ACC112 (cell line): ENCODE measurements at regions not wholly inside any gene's neighbourhood (a gene's known extent, or its start where the extent isn't known, plus 50 kb on each side); places are given as distances from the start of the nearest gene placed in this dataset.

Experiments
- H2AFZ ChIP-seq: fragments of 200-600 bp; sonication (generic); one replicate; pipeline ENCODE4 v1.6.0; 2017; ENCODE audit warnings: antibody characterized with exemption, low read length; ENCODE audit not compliant: unreplicated experiment
- H3K27ac ChIP-seq: fragments of 200-600 bp; sonication (generic); 2 replicates; pipeline ENCODE4 v1.5.1; 2014; ENCODE audit warnings: low read depth, mild to moderate bottlenecking, antibody characterized with exemption, low read length, moderate library complexity
- H3K27me3 ChIP-seq: fragments of 200-600 bp; sonication (generic); 2 replicates; pipeline ENCODE4 v1.6.1; 2014; ENCODE audit warnings: mild to moderate bottlenecking, antibody characterized with exemption, low read length, moderate library complexity, mixed read lengths; ENCODE audit not compliant: insufficient read depth
- H3K36me3 ChIP-seq: fragments of 200-600 bp; sonication (generic); 2 replicates; pipeline ENCODE4 v1.6.1; 2016; ENCODE audit warnings: mild to moderate bottlenecking, antibody characterized with exemption, low read length, moderate library complexity, mixed read lengths; ENCODE audit not compliant: insufficient read depth
- H3K4me1 ChIP-seq: fragments of 200-600 bp; sonication (generic); one replicate; pipeline ENCODE4 v1.6.1; 2016; ENCODE audit warnings: low read length, mixed read lengths; ENCODE audit not compliant: insufficient read depth, unreplicated experiment, control insufficient read depth
- H3K4me3 ChIP-seq: fragments of 200-600 bp; sonication (generic); 2 replicates; pipeline ENCODE4 v1.5.1; 2014; ENCODE audit warnings: mild to moderate bottlenecking, low read depth, low read length
- H3K79me2 ChIP-seq: fragments of 200-600 bp; sonication (generic); one replicate; pipeline ENCODE4 v1.6.0; 2016; ENCODE audit warnings: low read length; ENCODE audit not compliant: control insufficient read depth, unreplicated experiment, insufficient read depth

DNA sequence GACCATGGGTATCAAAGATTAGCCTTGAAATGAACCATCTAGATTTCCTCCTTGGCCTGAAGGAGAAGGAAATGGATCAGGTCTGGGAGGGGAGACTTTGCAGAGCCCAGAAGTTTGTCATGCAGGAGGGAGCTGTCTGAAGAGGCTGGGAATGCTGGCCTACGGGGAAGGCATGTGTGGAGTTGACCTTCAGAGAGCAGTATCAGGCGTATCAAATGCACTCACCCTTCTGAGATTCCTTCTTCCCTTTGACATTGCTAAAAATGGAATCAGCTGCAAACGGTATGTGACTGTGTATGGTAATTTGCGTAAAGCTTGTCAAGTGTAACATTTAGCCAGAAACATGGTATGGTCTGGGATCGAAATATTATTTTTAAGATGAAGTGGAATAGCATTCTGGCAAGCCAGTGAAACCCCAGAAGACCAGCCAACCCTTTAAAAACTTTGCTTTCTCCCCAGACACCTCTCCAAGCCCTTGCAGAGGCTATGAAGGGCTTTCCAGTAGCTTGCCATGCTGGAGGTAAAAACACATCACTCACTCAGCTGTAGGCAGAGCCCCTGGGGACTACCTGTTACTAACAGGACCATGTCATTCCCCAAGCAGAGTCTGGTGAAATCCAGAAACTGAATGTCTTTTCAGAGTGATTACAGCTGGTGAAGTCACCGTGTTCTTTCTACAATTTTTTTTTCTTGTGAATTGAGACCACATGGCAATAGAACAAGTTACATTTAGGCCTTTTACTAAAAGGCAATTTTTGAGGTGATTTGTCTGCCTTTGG lies 174.7 kb upstream of the SLC24A5 start:
- Histone ChIP-seq H3K4me1 (no peaks in the 10 kb centered on the region), H3K27me3 (peaks cover 5% of the 10 kb centered on the region; the same call in 1 of the 2 replicates), H3K36me3 (no peaks in the 10 kb centered on the region), H3K27ac (no peak overlapping the region), H2AFZ (no peak overlapping the region), H3K4me3 (no peak overlapping the region), H3K79me2 (no peaks in the 10 kb centered on the region)

DNA sequence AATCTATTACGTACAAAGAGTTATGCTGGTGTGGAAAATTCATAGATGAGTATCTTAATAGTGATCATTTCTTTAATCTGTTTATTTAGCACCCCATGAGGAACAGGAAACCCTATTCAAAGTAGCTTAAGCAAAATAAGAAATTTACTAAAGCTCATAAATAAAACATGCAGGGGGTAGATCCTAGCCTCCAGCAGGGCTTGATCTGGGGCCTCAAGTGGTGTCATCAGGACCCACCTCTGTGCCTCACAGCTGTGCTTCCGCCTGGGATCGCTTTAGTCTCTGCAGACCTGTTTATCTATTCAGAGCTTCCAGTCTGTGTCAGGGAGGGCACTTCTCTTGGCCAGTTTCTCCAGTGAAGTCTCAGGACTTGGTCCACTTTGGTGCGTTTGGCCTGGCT lies 171.0 kb upstream of the SLC24A5 start:
- peaks cover 1% of the 10 kb centered on the region; the same call in 1 of the 2 replicates for H3K27me3 ChIP-seq
- H3K79me2 ChIP-seq: no peaks in the 10 kb centered on the region
- H3K36me3 ChIP-seq: no peaks in the 10 kb centered on the region
- no peak overlapping the region for H2AFZ ChIP-seq
- no peaks in the 10 kb centered on the region for H3K4me1 ChIP-seq
- H3K27ac ChIP-seq: no peak overlapping the region
- H3K4me3 ChIP-seq: no peak overlapping the region

DNA sequence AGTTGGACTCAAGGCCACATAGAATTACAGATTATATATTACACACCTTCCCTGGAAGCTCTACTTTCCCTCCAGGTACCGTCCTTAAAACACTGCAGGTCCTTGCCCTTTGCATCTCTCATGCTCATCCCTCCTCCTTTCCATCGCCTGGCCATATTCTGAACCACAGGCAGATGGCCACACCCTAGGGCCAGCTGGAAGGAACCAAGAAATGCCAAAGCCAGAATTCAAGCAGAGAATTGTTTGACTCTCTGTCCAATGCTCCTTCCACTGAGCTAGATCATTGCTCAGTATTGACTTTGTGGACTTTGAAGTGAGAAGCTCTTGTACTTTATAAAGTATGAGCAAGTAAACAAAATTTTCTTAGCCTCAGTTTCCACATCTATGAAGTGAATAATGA lies 170.3 kb upstream of the SLC24A5 start:
- Histone ChIP-seq H3K27me3 (no peaks in the 10 kb centered on the region), H3K4me1 (no peaks in the 10 kb centered on the region), H2AFZ (no peak overlapping the region), H3K36me3 (no peaks in the 10 kb centered on the region), H3K4me3 (no peak overlapping the region), H3K27ac (no peak overlapping the region), H3K79me2 (no peaks in the 10 kb centered on the region)

GRCh38 chr15:47951781-47952180 lies 169.0 kb upstream of the SLC24A5 start:
- Histone ChIP-seq H3K79me2 (no peaks in the 10 kb centered on the region), H3K27me3 (no peaks in the 10 kb centered on the region), H3K36me3 (no peaks in the 10 kb centered on the region), H3K4me1 (no peaks in the 10 kb centered on the region), H3K4me3 (no peak overlapping the region), H2AFZ (no peak overlapping the region), H3K27ac (no peak overlapping the region)

GRCh38 chr15:47954196-47954595 lies 166.6 kb upstream of the SLC24A5 start:
- Histone ChIP-seq H3K27me3 (no peaks in the 10 kb centered on the region), H3K27ac (no peak overlapping the region), H3K4me3 (no peak overlapping the region), H2AFZ (no peak overlapping the region), H3K4me1 (no peaks in the 10 kb centered on the region), H3K36me3 (no peaks in the 10 kb centered on the region), H3K79me2 (no peaks in the 10 kb centered on the region)

DNA sequence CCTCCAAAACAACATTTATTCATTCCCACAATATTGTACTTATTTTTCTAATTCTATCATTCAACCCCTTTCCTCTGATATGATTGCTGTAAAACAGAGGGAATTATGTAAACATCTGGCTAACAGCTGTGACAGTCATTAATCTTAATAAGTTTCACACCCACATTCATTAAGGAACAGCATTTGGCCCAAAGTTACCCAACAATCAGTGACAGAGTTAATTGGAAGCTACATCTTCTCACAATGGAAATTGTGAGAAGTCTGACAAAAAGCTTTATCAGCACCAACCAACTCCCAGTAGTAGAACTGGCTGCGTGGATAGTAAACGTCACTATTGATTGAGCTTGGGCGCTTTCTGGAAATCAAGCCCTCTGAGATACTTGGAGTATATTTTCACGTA lies 165.8 kb upstream of the SLC24A5 start:
- H3K27ac ChIP-seq: no peak overlapping the region
- H2AFZ ChIP-seq: no peak overlapping the region

GRCh38 chr15:47959617-47960413 lies 161.0 kb upstream of the SLC24A5 start:
- Histone ChIP-seq H3K27ac (no peak overlapping the region), H3K36me3 (no peaks in the 10 kb centered on the region), H3K4me3 (no peak overlapping the region), H2AFZ (no peak overlapping the region), H3K79me2 (no peaks in the 10 kb centered on the region), H3K4me1 (no peaks in the 10 kb centered on the region), H3K27me3 (peaks cover 7% of the 10 kb centered on the region; the same call in 1 of the 2 replicates)

More for the DNA sequence above, 165.8 kb upstream of the SLC24A5 start:
- Histone ChIP-seq H3K4me1 (no peaks in the 10 kb centered on the region), H3K79me2 (no peaks in the 10 kb centered on the region), H3K4me3 (no peak overlapping the region), H3K27me3 (no peaks in the 10 kb centered on the region), H3K36me3 (no peaks in the 10 kb centered on the region)

GRCh38 chr15:47961401-47962090 lies 159.2 kb upstream of the SLC24A5 start:
- Histone ChIP-seq H3K27ac (no peak overlapping the region), H3K79me2 (no peaks in the 10 kb centered on the region), H3K27me3 (peaks cover 10% of the 10 kb centered on the region; the same call in 1 of the 2 replicates), H3K4me3 (no peak overlapping the region), H2AFZ (no peak overlapping the region), H3K4me1 (no peaks in the 10 kb centered on the region), H3K36me3 (no peaks in the 10 kb centered on the region)

DNA sequence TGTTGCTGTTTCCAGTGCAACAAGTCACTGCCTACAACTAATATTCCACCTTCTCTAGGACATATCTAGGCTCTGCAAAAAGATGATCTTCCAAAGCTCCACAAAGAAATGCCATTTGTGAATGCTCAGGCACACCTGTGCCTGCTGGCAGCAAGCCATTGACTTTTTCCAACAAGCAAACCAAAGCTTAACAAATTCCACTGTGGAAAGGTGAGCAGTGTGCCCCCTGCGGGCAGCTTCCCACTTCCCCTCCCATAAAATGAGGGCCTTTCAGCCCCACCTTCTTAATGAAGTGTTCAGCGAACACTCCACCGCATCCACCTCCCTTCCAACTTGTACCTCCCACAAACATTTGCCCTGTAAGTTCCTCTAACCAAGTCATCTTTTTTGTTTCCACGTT lies 157.5 kb upstream of the SLC24A5 start:
- Histone ChIP-seq H3K4me1 (no peaks in the 10 kb centered on the region), H3K27ac (no peak overlapping the region), H3K27me3 (peaks cover 17% of the 10 kb centered on the region; the same call in 1 of the 2 replicates), H3K36me3 (no peaks in the 10 kb centered on the region), H2AFZ (no peak overlapping the region), H3K4me3 (no peak overlapping the region), H3K79me2 (no peaks in the 10 kb centered on the region)

DNA sequence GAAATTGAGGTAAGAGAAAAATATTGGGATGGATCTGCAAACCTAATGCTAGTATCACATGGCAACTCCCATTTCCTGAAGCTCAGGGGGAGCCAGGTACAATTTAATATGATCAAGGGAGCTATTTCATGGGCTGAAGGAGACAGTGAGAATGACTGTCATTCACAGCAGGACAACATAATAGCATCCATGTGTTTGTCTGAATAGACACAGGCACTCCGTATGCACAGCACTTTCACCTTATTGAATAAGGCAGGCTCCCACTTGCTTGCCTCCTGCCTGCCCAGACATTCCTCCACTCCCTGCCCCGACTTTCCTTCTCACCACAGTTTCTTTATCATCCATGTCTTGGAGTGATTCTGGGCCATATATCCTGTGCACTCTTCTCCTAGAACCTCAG lies 156.6 kb upstream of the SLC24A5 start:
- H3K79me2 ChIP-seq: no peaks in the 10 kb centered on the region
- peaks cover 21% of the 10 kb centered on the region; the same call in 1 of the 2 replicates for H3K27me3 ChIP-seq
- H3K4me3 ChIP-seq: no peak overlapping the region
- no peak overlapping the region for H2AFZ ChIP-seq
- no peak overlapping the region for H3K27ac ChIP-seq
- no peaks in the 10 kb centered on the region for H3K4me1 ChIP-seq
- H3K36me3 ChIP-seq: no peaks in the 10 kb centered on the region
